ENCODE measurements at regions not wholly inside any gene's neighbourhood (a gene's known extent, or its start where the extent isn't known, plus 50 kb on each side); places are given as distances from the start of the nearest gene placed in this dataset.
A peak's percentile ranks its signal among the peaks of the same experiment; 100 is the strongest.

DNA sequence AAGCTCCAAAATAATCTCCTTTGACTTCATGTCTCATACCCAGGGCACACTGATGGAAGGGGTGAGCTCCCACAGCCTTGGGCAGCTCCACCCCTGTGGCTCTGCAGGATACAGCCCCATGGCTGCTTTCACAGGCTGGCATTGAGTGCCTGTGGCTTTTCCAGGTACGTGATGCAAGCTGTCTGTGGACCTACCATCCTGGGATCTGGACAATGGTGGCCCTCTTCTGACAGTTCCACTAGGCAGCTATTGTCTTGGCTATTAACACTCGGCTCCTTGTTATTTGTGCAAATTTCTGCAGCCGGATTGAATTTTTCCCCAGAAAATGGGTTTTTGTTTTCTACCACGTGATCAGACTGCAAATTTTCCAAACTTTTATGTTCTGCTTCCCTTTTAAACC lies 634.2 kb downstream of the TSN start:
- DNase-seq (ENCODE audit: low read depth, low spot score) = no peak

- no peak for DNase-seq (ENCODE audit: low read depth, low spot score)
Measured at GRCh38 chr2:122390406-122390805, 635.0 kb downstream of the TSN start.

GRCh38 chr2:122391726-122392125 lies 636.3 kb downstream of the TSN start:
- DNase-seq (ENCODE audit: low read depth, low spot score) = no peak

- DNase-seq (ENCODE audit: low read depth, low spot score) = no peak
Measured at GRCh38 chr2:122395687-122396086, 640.2 kb downstream of the TSN start.

DNA sequence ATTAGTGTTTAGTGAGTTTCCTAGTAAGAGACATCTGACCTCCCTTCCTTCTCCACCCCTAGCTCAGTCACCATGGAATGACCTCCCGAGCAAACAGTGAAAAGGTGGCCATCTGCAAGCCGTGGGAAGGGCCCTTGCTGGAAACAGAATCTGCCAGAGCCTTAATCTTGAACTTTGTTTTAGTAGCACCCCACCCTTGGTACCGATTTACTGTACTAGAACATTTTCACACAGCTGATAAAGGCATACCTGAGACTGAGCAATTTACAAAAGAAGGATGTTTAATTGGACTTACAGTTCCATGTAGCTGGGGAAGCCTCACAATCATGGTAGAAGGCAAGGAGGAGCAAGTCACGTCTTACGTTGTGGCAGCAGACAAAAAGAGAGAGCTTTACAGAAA lies 655.8 kb downstream of the TSN start:
- no peak for DNase-seq (ENCODE audit: low read depth, low spot score)

- no peak for DNase-seq (ENCODE audit: low read depth, low spot score)
Measured at GRCh38 chr2:122412360-122412759, 656.9 kb downstream of the TSN start.

DNA sequence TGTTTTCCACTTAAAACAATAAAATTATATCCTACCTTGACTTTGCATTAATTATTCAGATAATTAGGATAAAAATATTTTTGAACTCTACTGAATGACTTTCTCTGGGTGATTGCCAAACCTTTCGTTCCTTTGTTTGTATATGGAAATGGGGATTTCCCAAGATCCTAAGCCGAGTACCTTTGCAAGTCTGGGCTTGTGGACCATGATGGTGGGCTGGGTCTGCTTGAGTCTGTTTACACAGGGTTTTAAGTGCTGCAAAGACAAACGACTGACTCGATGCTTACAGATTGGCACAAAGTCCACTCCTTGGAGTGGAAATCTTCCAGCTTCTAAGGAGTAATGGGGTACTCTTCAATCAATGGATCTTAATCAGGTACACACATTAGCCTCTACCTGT lies 659.5 kb downstream of the TSN start:
- no peak for DNase-seq (ENCODE audit: low read depth, low spot score)

DNA sequence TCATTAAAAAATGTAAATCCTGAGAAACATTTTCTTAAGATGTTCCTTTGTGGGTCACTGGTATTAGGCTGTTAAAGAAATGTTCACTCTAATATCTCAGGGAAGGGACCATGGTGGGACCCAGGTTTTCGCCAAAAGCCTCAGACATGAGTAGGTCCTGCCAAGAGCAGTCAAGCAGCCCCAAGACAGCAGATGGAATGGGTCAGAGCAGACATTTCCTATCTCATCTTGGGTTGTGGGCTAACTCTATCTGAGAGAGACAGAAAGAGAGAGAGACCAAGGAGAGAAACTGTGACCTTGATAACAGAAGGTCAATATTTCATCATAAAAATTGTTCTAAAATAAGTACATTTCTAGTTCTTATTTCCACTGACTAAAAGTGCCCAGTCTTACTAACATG lies 661.7 kb downstream of the TSN start:
- no peak for DNase-seq (ENCODE audit: low read depth, low spot score)

DNA sequence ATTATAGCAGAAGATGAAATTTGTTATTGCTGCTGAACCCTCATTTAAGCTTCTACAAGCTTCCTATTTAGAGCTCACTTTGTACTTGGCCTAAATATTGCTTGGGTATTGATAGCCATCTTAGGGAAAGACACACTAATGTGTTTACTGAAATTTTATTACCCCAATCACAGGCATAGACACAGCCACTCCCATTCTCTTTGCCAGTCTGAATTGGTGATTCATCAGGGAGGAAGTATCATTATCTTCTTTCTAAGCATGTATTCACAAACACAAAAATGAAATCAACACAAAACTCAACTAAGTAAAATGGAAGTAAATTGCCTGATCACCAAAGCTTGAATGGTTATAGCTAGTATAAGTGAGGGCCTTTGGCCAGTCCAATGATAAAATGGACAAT lies 666.3 kb downstream of the TSN start:
- no peak for DNase-seq (ENCODE audit: low read depth, low spot score)

GRCh38 chr2:122422384-122422991 lies 667.0 kb downstream of the TSN start:
- no peak for DNase-seq (ENCODE audit: low read depth, low spot score)

GRCh38 chr2:122423934-122424333 lies 668.5 kb downstream of the TSN start:
- DNase-seq (ENCODE audit: low read depth, low spot score) = no peak

DNA sequence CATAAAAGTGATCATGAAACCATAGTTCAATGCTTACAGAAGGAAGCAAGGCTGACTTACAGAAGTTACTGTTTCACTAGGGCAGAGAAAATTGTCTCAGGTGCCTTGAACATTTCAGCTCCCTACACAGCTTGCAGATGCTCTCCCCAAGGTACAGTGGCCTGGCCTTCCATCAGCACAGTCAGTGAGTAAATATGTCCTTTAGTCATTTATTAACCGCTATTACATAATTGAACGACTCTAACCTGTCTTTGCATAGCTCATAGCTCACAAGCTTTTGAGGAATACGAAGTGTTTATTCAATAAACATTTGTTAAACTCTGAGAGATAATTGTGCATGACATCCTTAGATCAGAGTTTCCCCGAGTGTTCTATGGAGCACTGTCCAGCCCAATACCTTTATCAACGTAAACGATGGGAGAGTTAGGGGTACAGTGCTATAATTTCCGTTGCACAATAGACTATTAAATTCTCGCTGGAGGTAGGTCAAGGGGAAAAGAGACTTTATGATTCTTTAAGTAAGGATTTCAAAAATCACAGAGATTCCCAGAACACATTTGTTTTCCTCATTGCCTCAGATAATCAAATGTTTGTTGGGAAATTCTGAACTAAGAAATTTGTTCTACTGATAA lies 677.8 kb downstream of the TSN start:
- DNase-seq (ENCODE audit: low read depth, low spot score) = no peak

DNA sequence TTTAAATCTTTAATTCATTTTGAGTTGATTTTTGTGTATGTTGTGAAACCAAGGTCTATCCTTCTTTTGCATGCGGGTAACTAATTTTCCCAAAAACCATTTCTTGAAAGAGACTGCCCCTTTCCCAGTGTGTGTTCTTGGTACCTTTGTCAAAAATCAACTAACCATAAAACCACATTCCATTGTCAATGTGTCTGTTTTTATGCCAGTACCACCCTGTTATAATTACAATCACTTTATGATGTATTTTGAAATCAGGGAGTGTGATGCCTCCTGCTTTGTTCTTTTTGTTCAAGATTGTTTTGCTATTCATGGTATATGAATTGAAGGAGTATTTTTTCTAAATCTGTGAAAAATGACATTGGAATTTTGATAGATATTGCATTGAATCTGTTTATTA lies 689.6 kb downstream of the TSN start:
- no peak for DNase-seq (ENCODE audit: low read depth, low spot score)

GRCh38 chr2:122446761-122447160 lies 691.3 kb downstream of the TSN start:
- DNase-seq (ENCODE audit: low read depth, low spot score) = no peak

DNA sequence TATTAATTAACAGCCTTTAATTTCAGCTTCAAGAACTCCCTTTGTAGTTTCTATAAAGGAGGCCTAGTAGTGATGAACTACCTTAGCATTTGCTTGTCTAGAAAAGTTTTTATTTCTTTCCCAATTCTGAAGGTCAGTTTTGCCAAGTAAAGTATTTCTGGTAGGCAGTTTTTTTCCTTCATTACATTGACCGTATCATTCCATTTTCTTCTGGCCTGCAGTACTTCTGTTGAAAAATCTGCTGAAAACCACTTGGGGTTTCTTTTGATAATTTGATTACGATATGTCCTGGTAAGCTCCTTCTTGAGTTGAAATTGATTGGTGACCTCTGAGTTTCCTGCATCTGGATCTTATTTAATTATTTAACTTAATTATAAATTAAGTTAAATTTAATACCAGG lies 691.8 kb downstream of the TSN start:
- no peak for DNase-seq (ENCODE audit: low read depth, low spot score)

GRCh38 chr2:122451040-122451439 lies 695.6 kb downstream of the TSN start:
- peak; percentile 32 for DNase-seq (ENCODE audit: low read depth, low spot score)

GRCh38 chr2:122451697-122452096 lies 696.2 kb downstream of the TSN start:
- DNase-seq (ENCODE audit: low read depth, low spot score) = no peak

DNA sequence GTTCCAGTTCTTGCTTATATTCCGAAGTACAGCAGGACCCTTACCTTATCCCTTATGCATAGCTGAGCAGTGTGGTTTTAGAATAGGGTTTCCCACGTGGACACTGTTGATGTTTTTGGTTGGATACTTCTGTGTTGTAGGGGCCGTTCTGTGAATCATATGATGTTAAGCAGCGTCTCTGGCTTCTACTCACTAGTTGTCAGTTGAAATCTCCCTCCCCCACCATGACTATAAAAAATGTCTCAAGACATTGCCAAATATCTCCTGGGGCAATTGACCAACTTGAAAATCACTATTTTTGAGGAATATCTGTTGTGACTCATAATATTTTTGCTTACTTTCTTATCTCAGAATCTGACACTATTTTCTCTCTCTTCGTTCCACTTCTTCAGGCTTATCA lies 713.7 kb downstream of the TSN start:
- no peak for DNase-seq (ENCODE audit: low read depth, low spot score)

- DNase-seq (ENCODE audit: low read depth, low spot score) = no peak
Measured at GRCh38 chr2:122471753-122472152, 716.3 kb downstream of the TSN start.

DNA sequence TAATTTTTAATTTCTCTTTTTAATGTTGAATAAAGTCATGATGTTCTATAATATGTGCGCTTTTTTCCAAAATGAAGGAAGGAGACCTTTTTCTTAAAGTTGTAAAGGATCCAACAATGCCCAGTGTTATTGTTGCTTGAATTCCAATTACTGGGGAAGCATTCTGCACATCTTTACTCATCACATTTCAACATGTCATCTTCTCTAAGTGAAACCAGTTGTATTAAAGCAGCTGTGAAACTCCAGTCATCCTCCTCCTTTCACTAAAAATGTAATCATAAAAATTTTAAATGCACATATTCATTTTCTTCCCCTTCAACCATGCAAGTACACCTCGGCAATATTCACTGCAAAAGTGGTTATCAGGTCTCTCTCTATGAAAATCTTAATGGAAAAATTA lies 722.7 kb downstream of the TSN start:
- DNase-seq (ENCODE audit: low read depth, low spot score) = no peak

DNA sequence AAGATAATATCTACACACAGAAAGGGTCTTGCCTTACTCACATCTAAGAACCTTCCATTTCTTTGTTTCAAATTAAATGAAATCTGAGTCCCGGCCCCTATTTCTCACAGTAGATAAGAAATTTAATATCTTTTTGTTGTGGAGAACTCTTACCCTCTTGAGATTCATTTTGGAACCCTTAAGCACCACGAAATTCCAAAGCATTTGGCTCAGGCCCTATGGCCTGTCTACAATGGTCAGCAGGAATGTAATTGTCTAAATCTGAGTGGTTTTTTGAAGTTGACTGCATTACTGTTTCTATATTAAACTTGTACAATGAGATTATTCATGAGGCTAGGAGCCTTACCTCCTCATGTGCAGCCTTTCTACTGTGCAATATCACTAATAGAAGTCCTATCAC lies 723.3 kb downstream of the TSN start:
- DNase-seq (ENCODE audit: low read depth, low spot score) = no peak

DNA sequence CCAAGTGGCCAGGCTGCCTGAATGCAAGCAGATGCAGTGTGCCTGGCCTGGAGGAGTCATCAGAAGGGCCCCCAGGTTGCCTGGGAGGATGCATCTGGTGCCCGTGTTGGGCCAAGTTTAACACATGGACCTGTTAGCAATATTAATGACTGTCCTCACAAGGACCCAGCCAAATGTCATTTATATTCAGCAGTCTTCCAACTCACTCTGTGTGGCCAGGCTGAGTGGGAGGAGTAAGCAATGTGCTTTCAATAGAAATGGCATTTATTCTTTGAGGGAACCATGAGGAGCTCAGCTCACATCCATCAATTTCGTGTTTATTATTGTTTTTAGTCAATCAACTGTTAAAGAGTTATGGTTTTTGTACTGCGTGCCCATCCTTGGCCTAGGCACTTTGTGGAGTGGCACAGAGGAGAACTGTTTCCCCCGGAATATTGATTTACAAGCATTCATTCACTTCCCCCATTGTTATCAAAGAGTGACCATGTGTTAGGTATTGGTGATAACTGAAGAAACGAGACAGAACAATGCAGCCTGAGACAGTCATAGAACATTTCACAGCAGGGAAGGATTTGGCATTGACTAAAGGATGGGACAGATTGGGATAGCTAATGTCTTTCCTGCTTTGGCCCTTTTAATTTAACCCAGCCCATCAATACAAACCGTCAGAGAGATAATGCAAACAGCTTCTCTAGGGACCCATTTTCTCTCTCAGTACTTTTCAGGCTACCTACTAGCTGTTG lies 725.2 kb downstream of the TSN start:
- no peak for DNase-seq (ENCODE audit: low read depth, low spot score)

DNA sequence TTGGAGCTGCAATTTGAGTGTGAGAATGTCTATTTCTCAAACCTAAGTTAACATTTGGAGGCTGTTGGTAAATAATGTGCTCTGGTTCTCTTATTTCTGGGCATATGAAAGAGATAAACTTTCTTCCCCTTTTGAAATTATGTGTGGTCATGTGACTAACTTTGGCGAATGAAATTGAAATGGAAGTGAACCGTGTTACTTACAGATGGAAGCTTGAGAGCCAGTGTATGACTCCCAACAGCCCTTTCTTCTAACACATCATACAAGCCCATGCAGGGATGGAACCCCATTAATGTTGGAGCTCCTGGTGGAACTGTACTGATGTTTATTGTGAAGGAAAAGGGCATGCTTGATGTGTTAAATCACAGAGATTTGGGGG lies 725.8 kb downstream of the TSN start:
- DNase-seq (ENCODE audit: low read depth, low spot score) = no peak

Data from ELF-1 (cell line).